ENCODE measurements at regions not wholly inside any gene's neighbourhood (a gene's known extent, or its start where the extent isn't known, plus 50 kb on each side); places are given as distances from the start of the nearest gene placed in this dataset.

DNA sequence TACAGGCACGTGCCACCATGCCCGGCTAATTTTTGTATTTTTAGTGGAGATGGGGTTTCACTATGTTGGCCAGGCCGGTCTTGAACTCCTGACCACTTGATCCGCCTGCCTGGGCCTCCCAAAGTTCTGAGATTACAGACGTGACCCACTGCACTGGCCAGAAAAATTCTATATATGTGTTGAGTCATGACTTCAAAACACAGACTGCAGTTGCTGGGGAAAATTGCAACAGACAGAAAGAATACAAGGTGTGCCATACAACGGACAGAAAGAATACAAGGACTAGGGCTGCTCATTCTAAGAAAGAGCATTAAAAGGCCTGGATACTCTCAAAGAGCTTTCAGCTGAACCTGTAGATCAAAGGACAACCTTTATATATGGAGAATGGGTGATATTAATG, 109.6 kb upstream of the ACSL4 start:
- Histone ChIP-seq H3K9me2 (replicated peaks; ENCODE audit: insufficient read depth) (no peaks in the 10 kb centered on the region), H3K4me1 (ENCODE audit: insufficient read depth) (no peaks in the 10 kb centered on the region), H3K79me2 (no peaks in the 10 kb centered on the region), H4K20me1 (ENCODE audit: insufficient read depth, poor library complexity, severe bottlenecking) (no peaks in the 10 kb centered on the region), H3K4me3 (no peak overlapping the region), H3K27ac (no peak overlapping the region), H3K9me3 (ENCODE audit: low read depth) (no peaks in the 10 kb centered on the region), H3K27me3 (no peaks in the 10 kb centered on the region), H2AFZ (no peak overlapping the region), H3K36me3 (replicated peaks; ENCODE audit: insufficient read depth, low read depth) (no peaks in the 10 kb centered on the region), H3K4me2 (no peak overlapping the region)
- DNase-seq (ENCODE audit: low spot score): no peak
- 66% methylated on average over 6 of the region's 6 CpGs for WGBS (ENCODE audit: low lambda C conversion rate, missing lambda C conversion rate)
- TF ChIP-seq EZH2 (IDR thresholded peaks at IDR 0.05; ENCODE audit: borderline replicate concordance) (no peak), EZH2phosphoT487 (IDR thresholded peaks at IDR 0.05; ENCODE audit: low read depth, severe bottlenecking, unreplicated experiment) (no peak)
- TF ChIP-seq, protein P1, sequence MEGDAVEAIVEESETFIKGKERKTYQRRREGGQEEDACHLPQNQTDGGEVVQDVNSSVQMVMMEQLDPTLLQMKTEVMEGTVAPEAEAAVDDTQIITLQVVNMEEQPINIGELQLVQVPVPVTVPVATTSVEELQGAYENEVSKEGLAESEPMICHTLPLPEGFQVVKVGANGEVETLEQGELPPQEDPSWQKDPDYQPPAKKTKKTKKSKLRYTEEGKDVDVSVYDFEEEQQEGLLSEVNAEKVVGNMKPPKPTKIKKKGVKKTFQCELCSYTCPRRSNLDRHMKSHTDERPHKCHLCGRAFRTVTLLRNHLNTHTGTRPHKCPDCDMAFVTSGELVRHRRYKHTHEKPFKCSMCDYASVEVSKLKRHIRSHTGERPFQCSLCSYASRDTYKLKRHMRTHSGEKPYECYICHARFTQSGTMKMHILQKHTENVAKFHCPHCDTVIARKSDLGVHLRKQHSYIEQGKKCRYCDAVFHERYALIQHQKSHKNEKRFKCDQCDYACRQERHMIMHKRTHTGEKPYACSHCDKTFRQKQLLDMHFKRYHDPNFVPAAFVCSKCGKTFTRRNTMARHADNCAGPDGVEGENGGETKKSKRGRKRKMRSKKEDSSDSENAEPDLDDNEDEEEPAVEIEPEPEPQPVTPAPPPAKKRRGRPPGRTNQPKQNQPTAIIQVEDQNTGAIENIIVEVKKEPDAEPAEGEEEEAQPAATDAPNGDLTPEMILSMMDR (IDR thresholded peaks at IDR 0.05; ENCODE audit: poor library complexity): no peak

DNA sequence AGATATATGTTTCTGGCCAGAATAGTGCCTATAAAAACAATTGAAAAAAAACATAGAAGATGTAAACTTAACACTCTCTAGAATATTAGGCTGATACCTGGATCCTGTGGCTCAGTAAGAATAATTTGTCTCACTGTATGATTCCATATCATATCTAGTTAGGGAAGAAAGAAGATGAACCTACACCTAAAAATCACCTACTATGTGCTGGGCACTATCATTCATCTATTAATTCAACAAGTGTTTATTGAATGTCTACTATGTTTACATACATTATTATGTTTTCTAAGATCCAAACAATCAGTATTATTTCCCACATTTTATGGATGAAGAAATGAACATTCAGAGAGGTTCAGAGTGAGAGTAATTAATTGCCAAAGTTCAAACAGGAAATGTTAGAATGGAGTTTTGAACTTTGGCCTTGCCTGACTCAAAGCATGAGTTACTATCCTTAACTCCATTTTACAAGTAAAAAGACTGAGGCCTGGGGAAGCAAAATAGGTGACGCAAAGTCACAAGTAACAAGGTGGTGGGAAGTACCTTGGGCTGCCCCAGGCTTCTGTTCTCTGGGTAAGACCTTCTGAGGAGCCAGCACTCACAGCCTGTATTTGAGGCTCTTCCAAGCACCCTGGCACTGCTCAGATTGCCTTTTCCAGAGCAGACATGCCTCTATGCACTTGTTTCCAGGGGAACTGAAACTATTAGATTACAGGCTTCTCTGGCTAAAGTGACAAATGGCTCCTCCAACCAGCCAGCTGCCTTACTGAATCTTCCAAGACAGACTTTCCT, 111.1 kb upstream of the ACSL4 start:
- H3K9me2 ChIP-seq (replicated peaks; ENCODE audit: insufficient read depth): no peaks in the 10 kb centered on the region
- no peaks in the 10 kb centered on the region for H3K36me3 ChIP-seq (replicated peaks; ENCODE audit: insufficient read depth, low read depth)
- H3K9me3 ChIP-seq (ENCODE audit: low read depth): no peaks in the 10 kb centered on the region
- H3K27ac ChIP-seq: no peak overlapping the region
- WGBS (ENCODE audit: low lambda C conversion rate, missing lambda C conversion rate): 81% methylated on average over 1 of the region's 1 CpG
- H4K20me1 ChIP-seq (ENCODE audit: insufficient read depth, poor library complexity, severe bottlenecking): no peaks in the 10 kb centered on the region
- no peak for DNase-seq (ENCODE audit: low spot score)
- TF ChIP-seq, protein P1 (IDR thresholded peaks at IDR 0.05; ENCODE audit: poor library complexity): no peak
- no peak for TF ChIP-seq EZH2phosphoT487 (IDR thresholded peaks at IDR 0.05; ENCODE audit: low read depth, severe bottlenecking, unreplicated experiment)
- no peak for TF ChIP-seq EZH2 (IDR thresholded peaks at IDR 0.05; ENCODE audit: borderline replicate concordance)
- H2AFZ ChIP-seq: no peak overlapping the region
- no peak overlapping the region for H3K4me3 ChIP-seq
- no peaks in the 10 kb centered on the region for H3K79me2 ChIP-seq
- no peak overlapping the region for H3K4me2 ChIP-seq
- no peaks in the 10 kb centered on the region for H3K4me1 ChIP-seq (ENCODE audit: insufficient read depth)
- no peaks in the 10 kb centered on the region for H3K27me3 ChIP-seq

GRCh38 chrX:109844986-109845385, 111.9 kb upstream of the ACSL4 start:
- no peak for DNase-seq (ENCODE audit: low spot score)
- no peak overlapping the region for H2AFZ ChIP-seq
- no peak overlapping the region for H3K27ac ChIP-seq
- no peaks in the 10 kb centered on the region for H3K9me2 ChIP-seq (replicated peaks; ENCODE audit: insufficient read depth)
- H3K36me3 ChIP-seq (replicated peaks; ENCODE audit: insufficient read depth, low read depth): no peaks in the 10 kb centered on the region
- no peaks in the 10 kb centered on the region for H3K79me2 ChIP-seq
- no peaks in the 10 kb centered on the region for H4K20me1 ChIP-seq (ENCODE audit: insufficient read depth, poor library complexity, severe bottlenecking)
- H3K4me3 ChIP-seq: no peak overlapping the region
- H3K27me3 ChIP-seq: no peaks in the 10 kb centered on the region
- whole genome bisulfite sequencing (ENCODE audit: low lambda C conversion rate, missing lambda C conversion rate): 75% methylated on average over 4 of the region's 4 CpGs
- no peaks in the 10 kb centered on the region for H3K9me3 ChIP-seq (ENCODE audit: low read depth)
- TF ChIP-seq EZH2phosphoT487 (IDR thresholded peaks at IDR 0.05; ENCODE audit: low read depth, severe bottlenecking, unreplicated experiment) (no peak), EZH2 (IDR thresholded peaks at IDR 0.05; ENCODE audit: borderline replicate concordance) (no peak)
- TF ChIP-seq, protein P1 (IDR thresholded peaks at IDR 0.05; ENCODE audit: poor library complexity): no peak
- no peaks in the 10 kb centered on the region for H3K4me1 ChIP-seq (ENCODE audit: insufficient read depth)
- no peak overlapping the region for H3K4me2 ChIP-seq
